SU-DHL-6 (cell line): ENCODE measurements at regions not wholly inside any gene's neighbourhood (a gene's known extent, or its start where the extent isn't known, plus 50 kb on each side); places are given as distances from the start of the nearest gene placed in this dataset.

Experiments
- H2AFZ ChIP-seq: fragments of 200-600 bp; sonication (generic); 2 replicates; pipeline ENCODE4 v1.6.1; 2014; ENCODE audit warnings: low read depth, mild to moderate bottlenecking, moderate library complexity, mixed read lengths, antibody characterized with exemption, low read length; ENCODE audit not compliant: severe bottlenecking
- H3F3A ChIP-seq: fragments of 200-600 bp; shearing (Covaris generic); 2 replicates; pipeline ENCODE4 v1.6.0; 2016; ENCODE audit warnings: antibody characterized with exemption, mild to moderate bottlenecking; ENCODE audit not compliant: insufficient read depth
- H3K27ac ChIP-seq: fragments of 200-600 bp; sonication (generic); 2 replicates; pipeline ENCODE4 v1.5.1; 2016; ENCODE audit warnings: low read depth, mild to moderate bottlenecking, low read length, moderate library complexity, mixed read lengths
- H3K27me3 ChIP-seq: fragments of 200-600 bp; sonication (generic), shearing (Covaris generic); 2 replicates; pipeline ENCODE4 v1.6.0; 2014; ENCODE audit warnings: mild to moderate bottlenecking, low read length
- H3K36me3 ChIP-seq: fragments of 200-600 bp; sonication (generic); 2 replicates; pipeline ENCODE4 v1.6.1; 2014; ENCODE audit warnings: mild to moderate bottlenecking, low read length, mixed read lengths
- H3K4me2 ChIP-seq: fragments of 300-600, 200-600 bp; shearing (Covaris generic), sonication (generic); 2 replicates; pipeline ENCODE4 v1.6.0; 2014; ENCODE audit warnings: low read length, low read depth, mild to moderate bottlenecking; ENCODE audit not compliant: poor library complexity, severe bottlenecking
- H3K4me3 ChIP-seq: fragments of 200-600 bp; sonication (generic); 2 replicates; pipeline ENCODE4 v1.5.1; 2014; ENCODE audit warnings: antibody characterized with exemption, low read length, mild to moderate bottlenecking, mixed read lengths; ENCODE audit not compliant: insufficient read depth, poor library complexity, severe bottlenecking
- H3K79me2 ChIP-seq: fragments of 200-600 bp; sonication (generic); 2 replicates; pipeline ENCODE4 v1.6.1; 2014; ENCODE audit warnings: mild to moderate bottlenecking, low read length, moderate library complexity; ENCODE audit not compliant: insufficient read depth
- H3K9ac ChIP-seq: fragments of 200-600 bp; sonication (generic); 2 replicates; pipeline ENCODE4 v1.7.0; 2014; ENCODE audit warnings: mild to moderate bottlenecking, low read length
- H3K9me2 ChIP-seq: fragments of 200-600 bp; sonication (generic); replicated peaks from 2 replicates; pipeline ENCODE4 v1.6.1; 2014; ENCODE audit warnings: low read length; ENCODE audit not compliant: insufficient read depth
- H3K9me3 ChIP-seq: fragments of 200-600 bp; sonication (generic); 2 replicates; pipeline ENCODE4 v1.6.1; 2014; ENCODE audit warnings: low read length, mixed read lengths; ENCODE audit not compliant: insufficient read depth
- H4K20me1 ChIP-seq: fragments of 200-600 bp; sonication (generic); 2 replicates; pipeline ENCODE4 v1.6.1; 2014; ENCODE audit warnings: low read depth, mild to moderate bottlenecking, antibody characterized with exemption, low read length, moderate library complexity, mixed read lengths
- EZH2phosphoT487 ChIP-seq: fragments of 200-600 bp; sonication (generic), shearing (Covaris generic); conservative IDR thresholded peaks from 2 replicates; pipeline ENCODE4 v1.6.1; 2018; ENCODE audit warnings: mild to moderate bottlenecking, antibody characterized with exemption, low read length, moderate library complexity, mixed read lengths
- TF ChIP-seq, protein P1 (sequence below): fragments of 200-600 bp; sonication (generic); IDR thresholded peaks from one replicate; pipeline ENCODE4 v1.5.1; 2017; ENCODE audit warnings: antibody characterized with exemption, mild to moderate bottlenecking, low read length, moderate library complexity; ENCODE audit not compliant: insufficient read depth, poor library complexity, severe bottlenecking

GRCh38 chr11:37459456-37459855, 861.4 kb upstream of the RAG2 start:
- TF ChIP-seq, protein P1, sequence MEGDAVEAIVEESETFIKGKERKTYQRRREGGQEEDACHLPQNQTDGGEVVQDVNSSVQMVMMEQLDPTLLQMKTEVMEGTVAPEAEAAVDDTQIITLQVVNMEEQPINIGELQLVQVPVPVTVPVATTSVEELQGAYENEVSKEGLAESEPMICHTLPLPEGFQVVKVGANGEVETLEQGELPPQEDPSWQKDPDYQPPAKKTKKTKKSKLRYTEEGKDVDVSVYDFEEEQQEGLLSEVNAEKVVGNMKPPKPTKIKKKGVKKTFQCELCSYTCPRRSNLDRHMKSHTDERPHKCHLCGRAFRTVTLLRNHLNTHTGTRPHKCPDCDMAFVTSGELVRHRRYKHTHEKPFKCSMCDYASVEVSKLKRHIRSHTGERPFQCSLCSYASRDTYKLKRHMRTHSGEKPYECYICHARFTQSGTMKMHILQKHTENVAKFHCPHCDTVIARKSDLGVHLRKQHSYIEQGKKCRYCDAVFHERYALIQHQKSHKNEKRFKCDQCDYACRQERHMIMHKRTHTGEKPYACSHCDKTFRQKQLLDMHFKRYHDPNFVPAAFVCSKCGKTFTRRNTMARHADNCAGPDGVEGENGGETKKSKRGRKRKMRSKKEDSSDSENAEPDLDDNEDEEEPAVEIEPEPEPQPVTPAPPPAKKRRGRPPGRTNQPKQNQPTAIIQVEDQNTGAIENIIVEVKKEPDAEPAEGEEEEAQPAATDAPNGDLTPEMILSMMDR, result no peak
- no peak for TF ChIP-seq EZH2phosphoT487

GRCh38 chr11:37456746-37457145, 858.7 kb upstream of the RAG2 start:
- no peaks in the 10 kb centered on the region for H4K20me1 ChIP-seq
- H3K9me2 ChIP-seq, result no peaks in the 10 kb centered on the region
- H3K9ac ChIP-seq, result no peak overlapping the region
- no peaks in the 10 kb centered on the region for H3K79me2 ChIP-seq
- H2AFZ ChIP-seq, result no peak overlapping the region
- no peak overlapping the region for H3K4me2 ChIP-seq
- H3F3A ChIP-seq, result no peaks in the 10 kb centered on the region
- H3K27ac ChIP-seq, result no peak overlapping the region
- no peak overlapping the region for H3K4me3 ChIP-seq
- no peaks in the 10 kb centered on the region for H3K36me3 ChIP-seq
- TF ChIP-seq, protein P1, result no peak
- no peak for TF ChIP-seq EZH2phosphoT487
- H3K9me3 ChIP-seq, result no peaks in the 10 kb centered on the region
- H3K27me3 ChIP-seq, result no peaks in the 10 kb centered on the region

More at GRCh38 chr11:37459456-37459855, 861.4 kb upstream of the RAG2 start:
- Histone ChIP-seq H3K79me2 (no peaks in the 10 kb centered on the region), H3K9ac (no peak overlapping the region), H3K4me2 (no peak overlapping the region), H3K27ac (no peak overlapping the region), H3K9me2 (no peaks in the 10 kb centered on the region), H4K20me1 (no peaks in the 10 kb centered on the region), H2AFZ (no peak overlapping the region), H3K36me3 (no peaks in the 10 kb centered on the region), H3K27me3 (no peaks in the 10 kb centered on the region), H3K9me3 (no peaks in the 10 kb centered on the region), H3F3A (no peaks in the 10 kb centered on the region), H3K4me3 (no peak overlapping the region)

- no peak overlapping the region for H2AFZ ChIP-seq
- H3K4me3 ChIP-seq, result no peak overlapping the region
- no peak overlapping the region for H3K9ac ChIP-seq
- H3K27me3 ChIP-seq, result no peaks in the 10 kb centered on the region
- no peaks in the 10 kb centered on the region for H3K36me3 ChIP-seq
- no peaks in the 10 kb centered on the region for H4K20me1 ChIP-seq
- no peak overlapping the region for H3K4me2 ChIP-seq
- H3K9me2 ChIP-seq, result no peaks in the 10 kb centered on the region
- H3K79me2 ChIP-seq, result no peaks in the 10 kb centered on the region
- no peak overlapping the region for H3K27ac ChIP-seq
- TF ChIP-seq EZH2phosphoT487, result no peak
- TF ChIP-seq, protein P1, result no peak
- no peaks in the 10 kb centered on the region for H3K9me3 ChIP-seq
- H3F3A ChIP-seq, result no peaks in the 10 kb centered on the region
Observed at GRCh38 chr11:37451903-37452302, 853.9 kb upstream of the RAG2 start.
